HUES6 (cell line): ENCODE measurements at regions not wholly inside any gene's neighbourhood (a gene's known extent, or its start where the extent isn't known, plus 50 kb on each side); places are given as distances from the start of the nearest gene placed in this dataset.
"Not testable (repeated sequence)": the region's sequence is repeated elsewhere in the genome, so short reads cannot be mapped to it uniquely, and the experiment has no call there.

Experiments used
- H3K27ac ChIP-seq: 2 replicates; pipeline ENCODE4 v1.7.0; 2013; ENCODE audit warnings: low read depth, mild to moderate bottlenecking, low read length, inconsistent platforms
- H3K27me3 ChIP-seq: 2 replicates; pipeline ENCODE4 v1.6.1; 2013; ENCODE audit warnings: low read length; ENCODE audit not compliant: control insufficient read depth, insufficient read depth
- H3K36me3 ChIP-seq: 2 replicates; pipeline ENCODE4 v1.6.1; 2013; ENCODE audit warnings: low read length; ENCODE audit not compliant: control insufficient read depth, insufficient read depth
- H3K4me1 ChIP-seq: 2 replicates; pipeline ENCODE4 v1.6.1; 2013; ENCODE audit warnings: low read length; ENCODE audit not compliant: control insufficient read depth, insufficient read depth
- H3K4me3 ChIP-seq: 2 replicates; pipeline ENCODE4 v1.5.1; 2013; ENCODE audit warnings: low read depth, low read length
- H3K9ac ChIP-seq: one replicate; pipeline ENCODE4 v1.6.1; 2013; ENCODE audit warnings: mild to moderate bottlenecking, low read length
- H3K9me3 ChIP-seq: 2 replicates; pipeline ENCODE4 v1.6.1; 2013; ENCODE audit warnings: low read depth, low read length; ENCODE audit not compliant: control insufficient read depth, insufficient read depth

DNA sequence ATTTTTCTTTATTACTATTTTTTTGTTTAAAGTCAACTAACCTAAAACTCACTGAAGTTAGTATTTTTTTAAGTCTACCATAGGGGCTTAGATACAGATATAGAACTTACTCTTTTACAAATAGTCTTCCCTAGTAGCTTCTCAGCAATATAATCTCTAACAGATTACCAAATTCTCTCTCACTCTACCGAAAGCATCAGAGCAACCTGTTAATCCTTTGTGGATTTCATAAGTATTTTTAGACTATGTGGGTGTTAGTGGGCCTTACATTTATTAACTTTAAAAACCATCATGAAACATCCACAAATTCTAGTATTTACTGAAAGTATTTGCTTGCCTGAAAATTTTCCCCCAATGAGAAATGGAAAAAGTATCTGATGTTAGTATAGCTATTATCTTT lies 84.6 kb upstream of the TFPI start:
- H3K9ac ChIP-seq: no peak overlapping the region
- no peak overlapping the region for H3K4me3 ChIP-seq
- H3K27me3 ChIP-seq: no peaks in the 10 kb centered on the region
- no peaks in the 10 kb centered on the region for H3K4me1 ChIP-seq
- no peaks in the 10 kb centered on the region for H3K36me3 ChIP-seq
- peaks cover 31% of the 10 kb centered on the region for H3K9me3 ChIP-seq
- no peak overlapping the region for H3K27ac ChIP-seq

DNA sequence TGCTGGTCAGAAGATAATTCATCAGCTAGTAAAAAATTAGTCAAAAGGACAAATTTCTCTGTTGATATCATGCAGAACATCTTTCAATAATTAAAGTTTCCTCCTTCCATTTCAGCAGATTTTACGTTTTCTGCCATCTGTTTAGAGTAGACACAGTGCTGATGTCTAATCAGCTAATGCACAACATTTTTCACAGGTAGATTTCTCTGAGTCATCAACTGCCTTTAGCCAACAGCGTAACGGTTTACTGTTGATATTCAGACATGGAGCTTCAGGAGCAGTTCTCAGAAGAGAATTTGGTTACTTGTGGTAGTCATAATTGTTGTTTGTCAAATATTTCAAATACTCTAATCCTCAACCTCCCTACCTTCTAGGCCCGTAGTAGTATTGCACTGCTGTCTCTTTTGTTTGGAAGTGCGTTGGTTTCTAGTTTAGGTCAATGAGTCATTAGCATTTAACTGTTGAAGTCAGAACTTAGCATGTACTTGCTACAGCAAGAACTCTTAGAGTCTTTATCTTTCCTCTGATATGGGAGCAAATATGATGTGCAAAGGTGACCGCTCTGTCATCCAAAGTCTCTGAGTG lies 86.8 kb upstream of the TFPI start:
- Histone ChIP-seq H3K27me3 (no peaks in the 10 kb centered on the region), H3K27ac (no peak overlapping the region), H3K36me3 (no peaks in the 10 kb centered on the region), H3K9ac (no peak overlapping the region), H3K4me3 (no peak overlapping the region), H3K4me1 (no peaks in the 10 kb centered on the region), H3K9me3 (peaks cover 24% of the 10 kb centered on the region)

DNA sequence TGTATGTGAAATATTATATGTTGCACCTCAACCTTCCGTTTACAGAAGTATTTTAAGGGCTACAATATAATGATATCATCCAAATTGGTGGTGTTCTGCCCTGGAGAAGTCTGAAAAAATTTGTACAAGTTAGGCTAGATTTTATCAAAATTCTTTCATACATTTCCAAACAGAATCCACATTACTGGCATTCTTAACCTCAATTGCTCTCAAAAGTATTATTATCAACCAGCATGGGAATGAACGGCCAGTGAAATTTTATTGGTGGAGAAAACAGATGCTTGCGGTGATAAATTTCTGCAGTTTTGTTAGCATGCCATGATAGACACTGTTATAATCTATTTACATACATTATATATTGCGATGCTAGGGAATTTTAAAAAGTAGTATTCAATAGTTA lies 88.3 kb upstream of the TFPI start:
- Histone ChIP-seq H3K27me3 (no peaks in the 10 kb centered on the region), H3K4me1 (no peaks in the 10 kb centered on the region), H3K27ac (no peak overlapping the region), H3K36me3 (peaks cover 6% of the 10 kb centered on the region), H3K9me3 (peaks cover 22% of the 10 kb centered on the region), H3K4me3 (no peak overlapping the region), H3K9ac (no peak overlapping the region)

DNA sequence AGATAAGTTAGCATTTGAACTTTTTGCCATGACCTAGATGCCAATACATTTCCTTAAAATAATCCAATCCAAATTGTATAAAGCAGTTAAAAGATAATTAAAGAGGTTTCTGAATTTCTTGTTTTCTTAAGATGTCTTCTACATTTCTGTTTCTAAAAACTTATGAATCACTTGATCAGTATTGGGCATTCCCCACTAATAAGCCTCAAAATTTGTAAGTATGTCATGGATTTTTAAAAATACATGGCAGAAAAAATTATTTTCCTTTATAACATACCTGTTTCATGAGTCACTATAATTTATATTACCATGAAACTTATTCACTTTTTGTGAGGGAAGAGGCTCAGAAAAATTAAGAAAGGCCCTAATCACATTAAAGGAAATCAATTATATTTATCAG lies 90.3 kb upstream of the TFPI start:
- Histone ChIP-seq H3K4me3 (no peak overlapping the region), H3K27ac (no peak overlapping the region), H3K4me1 (no peaks in the 10 kb centered on the region), H3K27me3 (no peaks in the 10 kb centered on the region), H3K9me3 (peaks cover 5% of the 10 kb centered on the region; the same call in 1 of the 2 replicates), H3K36me3 (peaks cover 6% of the 10 kb centered on the region), H3K9ac (no peak overlapping the region)

DNA sequence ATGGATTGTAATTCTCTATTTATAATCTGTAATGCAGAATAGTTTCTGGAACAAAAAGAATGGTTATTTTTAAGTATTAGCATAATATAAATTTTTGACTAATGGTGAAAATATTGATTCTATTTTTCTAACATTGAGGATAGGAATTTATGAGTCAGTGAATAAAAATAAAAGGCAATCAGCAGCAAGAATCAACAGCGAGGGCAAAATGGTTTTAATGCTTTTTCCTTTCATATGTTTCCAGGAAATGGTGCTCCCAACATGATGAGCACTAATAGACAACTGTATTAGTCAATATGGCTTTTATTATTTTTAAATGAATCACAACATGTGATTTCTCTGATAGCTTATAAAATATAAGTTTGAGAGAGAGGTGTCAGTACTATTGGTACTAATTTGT lies 90.7 kb upstream of the TFPI start:
- H3K4me1 ChIP-seq: no peaks in the 10 kb centered on the region
- no peak overlapping the region for H3K9ac ChIP-seq
- H3K36me3 ChIP-seq: peaks cover 6% of the 10 kb centered on the region
- peaks cover under 1% of the 10 kb centered on the region; the same call in 1 of the 2 replicates for H3K9me3 ChIP-seq
- H3K27me3 ChIP-seq: no peaks in the 10 kb centered on the region
- no peak overlapping the region for H3K4me3 ChIP-seq
- no peak overlapping the region for H3K27ac ChIP-seq

DNA sequence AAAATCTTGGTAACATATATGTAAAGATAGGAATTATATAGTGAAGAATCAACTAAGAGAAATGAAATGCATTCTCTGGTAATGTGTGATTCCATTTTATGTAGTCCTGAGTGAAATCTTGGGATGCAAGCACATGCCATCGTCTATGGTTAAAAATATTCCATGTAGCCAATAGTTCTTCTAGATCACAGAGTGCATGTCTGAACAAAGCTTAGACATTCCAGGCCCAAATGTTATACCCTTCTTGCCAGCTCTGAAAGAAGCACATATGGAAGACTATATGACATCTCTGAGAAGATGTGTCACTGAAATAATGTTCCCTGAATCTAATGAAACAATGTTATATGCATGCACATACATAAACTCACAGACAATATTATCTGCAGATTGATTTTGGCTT lies 92.3 kb upstream of the TFPI start:
- Histone ChIP-seq H3K4me3 (no peak overlapping the region), H3K9me3 (no peaks in the 10 kb centered on the region), H3K27ac (no peak overlapping the region), H3K9ac (no peak overlapping the region), H3K4me1 (no peaks in the 10 kb centered on the region), H3K36me3 (peaks cover 18% of the 10 kb centered on the region), H3K27me3 (no peaks in the 10 kb centered on the region)

DNA sequence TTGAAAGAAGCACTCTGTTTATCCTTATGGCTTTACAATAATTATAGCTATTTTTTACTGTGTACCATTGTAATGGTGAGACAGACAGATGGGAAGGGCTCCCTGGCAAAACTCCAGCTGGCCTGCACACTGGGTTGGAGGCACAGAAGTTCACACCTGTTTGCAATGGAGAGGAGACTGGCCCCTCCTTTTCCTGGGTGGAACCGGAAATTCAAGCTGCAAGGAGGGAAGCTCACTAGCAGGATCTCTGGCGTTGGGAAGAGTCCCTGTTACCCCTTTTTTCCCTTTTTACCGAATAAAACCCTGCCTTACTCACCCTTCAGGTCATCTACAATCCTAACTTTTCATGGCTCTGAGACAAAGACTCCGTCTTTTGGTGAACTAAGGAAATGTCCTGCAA lies 100.3 kb upstream of the TFPI start:
- peak overlapping the region; percentile 9 for H3K9ac ChIP-seq
- H3K36me3 ChIP-seq: peaks cover 19% of the 10 kb centered on the region
- peaks cover 35% of the 10 kb centered on the region for H3K4me1 ChIP-seq
- H3K27me3 ChIP-seq: no peaks in the 10 kb centered on the region
- peak overlapping the region; percentile 14 for H3K4me3 ChIP-seq
- peak overlapping the region; percentile 24; the same call in 1 of the 2 replicates for H3K27ac ChIP-seq
- no peaks in the 10 kb centered on the region for H3K9me3 ChIP-seq

DNA sequence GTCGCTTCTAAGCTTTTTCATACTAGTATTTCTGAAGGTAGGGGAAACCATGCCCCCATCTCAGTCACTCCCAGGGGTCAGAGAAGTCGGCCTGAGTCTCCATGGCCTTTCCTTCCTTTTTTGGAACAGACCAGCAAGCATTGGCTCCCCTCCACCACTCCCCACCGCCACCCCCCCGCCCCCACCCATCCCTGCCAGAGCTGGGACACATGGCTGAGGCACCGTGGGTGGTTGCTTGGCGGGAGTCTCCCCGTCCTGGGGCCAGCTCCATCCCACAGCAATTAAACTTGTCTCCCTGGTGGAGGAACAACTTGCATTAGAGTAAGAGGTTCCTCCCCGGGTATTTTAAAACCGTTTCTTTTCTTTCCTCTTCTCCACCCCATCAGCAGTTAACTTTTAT lies 100.8 kb upstream of the TFPI start:
- Histone ChIP-seq H3K4me1 (peaks cover 35% of the 10 kb centered on the region), H3K27ac (peak overlapping the region; percentile 35; the same call in 1 of the 2 replicates), H3K9ac (peak overlapping the region; percentile 9), H3K9me3 (no peaks in the 10 kb centered on the region), H3K36me3 (peaks cover 19% of the 10 kb centered on the region), H3K4me3 (peak overlapping the region; percentile 32), H3K27me3 (no peaks in the 10 kb centered on the region)

DNA sequence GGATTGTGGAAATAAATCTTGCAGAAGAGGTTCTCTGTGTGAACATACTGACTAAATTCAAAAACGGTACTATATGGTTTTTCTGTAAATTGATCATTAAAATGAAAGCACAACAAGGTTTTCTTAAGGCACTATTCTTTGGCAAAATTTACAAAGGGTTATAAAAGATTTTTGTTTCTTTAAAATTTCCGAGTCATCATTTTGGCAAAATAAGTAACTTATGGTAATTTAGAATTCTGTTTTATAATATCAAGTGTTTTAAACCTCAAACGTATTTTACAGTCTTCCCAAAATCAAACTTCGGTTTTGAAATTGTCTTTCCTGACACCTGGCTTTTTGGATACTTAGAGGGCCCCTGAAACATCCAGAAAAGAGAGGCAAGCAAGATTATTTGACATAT lies 101.9 kb upstream of the TFPI start:
- H3K27ac ChIP-seq: no peak overlapping the region
- H3K36me3 ChIP-seq: peaks cover 11% of the 10 kb centered on the region
- H3K27me3 ChIP-seq: no peaks in the 10 kb centered on the region
- 0 out of 2 replicates have a peak overlapping the region, but pooled peaks have one; percentile 32 for H3K4me3 ChIP-seq
- peaks cover 35% of the 10 kb centered on the region for H3K4me1 ChIP-seq
- no peak overlapping the region for H3K9ac ChIP-seq
- H3K9me3 ChIP-seq: no peaks in the 10 kb centered on the region

DNA sequence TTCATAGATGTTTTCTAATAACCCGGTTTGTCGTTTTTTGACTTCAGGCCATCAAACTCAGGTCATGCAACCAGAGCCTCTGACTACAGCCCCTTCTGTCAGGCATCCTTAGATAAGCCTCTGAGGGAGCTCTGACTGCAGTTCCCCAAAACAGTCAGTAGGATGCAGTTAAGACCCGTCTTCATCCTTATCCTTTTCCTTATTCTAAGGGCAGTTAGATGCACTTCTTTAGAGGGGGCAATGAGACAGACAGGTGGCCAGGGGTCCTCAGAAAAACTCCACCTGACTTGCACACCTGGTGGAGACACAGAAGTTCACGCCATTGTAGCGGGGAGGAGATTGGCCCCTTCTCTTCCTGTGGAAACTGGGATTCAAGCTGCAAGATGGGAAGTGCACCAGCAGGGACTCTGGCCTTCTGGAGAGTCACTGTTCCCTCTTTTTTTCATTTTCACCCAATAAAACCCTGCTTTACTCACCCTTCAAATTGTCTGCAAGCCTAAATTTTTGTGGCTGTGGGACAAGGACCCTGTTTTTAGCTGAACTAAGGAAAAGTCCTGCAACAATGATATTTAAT lies 104.8 kb upstream of the TFPI start:
- H3K9ac ChIP-seq: no peak overlapping the region
- no peak overlapping the region for H3K4me3 ChIP-seq
- no peak overlapping the region for H3K27ac ChIP-seq
- H3K4me1 ChIP-seq: peaks cover 35% of the 10 kb centered on the region
- H3K36me3 ChIP-seq: peaks cover 24% of the 10 kb centered on the region
- H3K9me3 ChIP-seq: peaks cover 8% of the 10 kb centered on the region; the same call in 1 of the 2 replicates
- H3K27me3 ChIP-seq: no peaks in the 10 kb centered on the region

DNA sequence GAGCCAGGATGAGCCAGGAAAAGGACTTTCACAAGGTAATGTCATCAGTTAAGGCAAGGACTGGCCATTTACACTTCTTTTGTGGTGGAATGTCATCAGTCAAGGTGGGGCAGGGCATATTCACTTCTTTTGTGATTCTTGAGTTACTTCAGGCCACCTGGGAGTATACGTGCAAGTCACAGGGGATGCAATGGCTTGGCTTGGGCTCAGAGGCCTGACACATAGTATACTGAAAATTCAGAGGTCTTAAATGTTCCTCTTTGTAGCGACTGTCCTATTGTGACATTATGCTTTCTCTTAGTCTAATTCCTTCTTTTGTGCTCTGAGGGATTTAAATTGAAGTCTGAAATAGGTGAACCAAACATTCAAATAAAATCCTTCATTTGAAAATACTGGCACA lies 121.8 kb upstream of the TFPI start:
- peaks cover 13% of the 10 kb centered on the region for H3K36me3 ChIP-seq
- H3K4me1 ChIP-seq: peaks cover 36% of the 10 kb centered on the region
- H3K9ac ChIP-seq: peak overlapping the region; percentile 72
- H3K9me3 ChIP-seq, H3K27me3 ChIP-seq: not testable (repeated sequence)
- peak overlapping the region; percentile 97 for H3K27ac ChIP-seq
- H3K4me3 ChIP-seq: peak overlapping the region; percentile 7
